PFSK-1 (cell line): ENCODE measurements at regions not wholly inside any gene's neighbourhood (a gene's known extent, or its start where the extent isn't known, plus 50 kb on each side); places are given as distances from the start of the nearest gene placed in this dataset.

Experiments used
- FOXP2 ChIP-seq: optimal IDR thresholded peaks from 2 replicates; pipeline ENCODE3; 2011; ENCODE audit warnings: borderline replicate concordance, control low read depth, inconsistent platforms; ENCODE audit not compliant: insufficient read depth; ENCODE audit errors: extremely low read length, extremely low read depth
- POLR2AphosphoS5 ChIP-seq: IDR thresholded peaks from 2 replicates; pipeline ENCODE4 v1.6.1; 2012; ENCODE audit warnings: low read depth, mild to moderate bottlenecking, control low read depth, low read length, moderate library complexity
- REST ChIP-seq, 2 experiments: IDR thresholded peaks; 2 replicates each; pipeline versions ENCODE4 v1.6.1 to v1.8.0; 2011 to 2012; ENCODE audit warnings: low read depth in 2 of 2, low read length in 2 of 2, control low read depth in 1 of 2, inconsistent platforms in 1 of 2, mild to moderate bottlenecking in 1 of 2, moderate library complexity in 1 of 2; ENCODE audit not compliant: insufficient read depth in 1 of 2
- SIN3A ChIP-seq: IDR thresholded peaks from 2 replicates; pipeline ENCODE4 v1.6.1; 2012; ENCODE audit warnings: mild to moderate bottlenecking, low read length, moderate library complexity, borderline replicate concordance; ENCODE audit not compliant: insufficient read depth
- TAF1 ChIP-seq: IDR thresholded peaks from 2 replicates; pipeline ENCODE4 v1.6.1; 2012; ENCODE audit warnings: low read length, control low read depth, borderline replicate concordance; ENCODE audit not compliant: insufficient read depth

- TF ChIP-seq SIN3A (no peak), TAF1 (no peak), POLR2AphosphoS5 (no peak), REST (IDR thresholded peaks at IDR 0.05; ENCODE audit: insufficient read depth in 1 of 2, low read depth in 2 of 2, low read length in 2 of 2) (no peak), FOXP2 (no peak)
Observed at GRCh38 chr17:71935341-71935740, 185.5 kb upstream of the SOX9 start.
